ENCODE measurements at regions not wholly inside any gene's neighbourhood (a gene's known extent, or its start where the extent isn't known, plus 50 kb on each side); places are given as distances from the start of the nearest gene placed in this dataset.

- no peak overlapping the region for H3K9ac ChIP-seq (ENCODE audit: insufficient read depth in 1 of 2, low read length in 2 of 2)
- 95 to 98% methylated on average over 1 of the region's 1 CpG for WGBS, 2 donors
- TF ChIP-seq CTCF (IDR thresholded peaks at IDR 0.05; ENCODE audit: control extremely low read depth, extremely low read depth), result no peak
- no peaks in the 10 kb centered on the region for H3K27me3 ChIP-seq (ENCODE audit: control insufficient read depth in 3 of 3, insufficient read depth in 3 of 3, low read length in 2 of 3)
- H3K4me3 ChIP-seq, result no peak overlapping the region
- H3K9me3 ChIP-seq (ENCODE audit: control insufficient read depth in 4 of 4, insufficient read depth in 3 of 4, low read length in 3 of 4), result no peaks in the 10 kb centered on the region
- H3K27ac ChIP-seq (ENCODE audit: low read depth in 1 of 2, low read length in 1 of 2), result no peak overlapping the region
- H3K4me1 ChIP-seq (ENCODE audit: control insufficient read depth in 5 of 5, insufficient read depth in 5 of 5, low read length in 5 of 5), result peaks cover 0 to 14% (median 7%) of the 10 kb centered on the region in 5 donors
- no peak for ATAC-seq (ENCODE audit: insufficient read depth, low FRiP score)
- DNase-seq, result no peak
- no peaks in the 10 kb centered on the region for H3K36me3 ChIP-seq (ENCODE audit: control insufficient read depth in 4 of 4, insufficient read depth in 4 of 4, low read length in 4 of 4)
These were observed 110.9 kb upstream of the HDAC9 start for GRCh38 chr7:18384491-18385143.

GRCh38 chr7:18386607-18387006, 108.9 kb upstream of the HDAC9 start:
- H3K27me3 ChIP-seq (ENCODE audit: control insufficient read depth in 3 of 3, insufficient read depth in 3 of 3, low read length in 2 of 3), result no peaks in the 10 kb centered on the region
- peaks cover 6 to 21% (median 17%) of the 10 kb centered on the region in 5 donors for H3K4me1 ChIP-seq (ENCODE audit: control insufficient read depth in 5 of 5, insufficient read depth in 5 of 5, low read length in 5 of 5)
- H3K36me3 ChIP-seq (ENCODE audit: control insufficient read depth in 4 of 4, insufficient read depth in 4 of 4, low read length in 4 of 4), result no peaks in the 10 kb centered on the region
- no peak for ATAC-seq (ENCODE audit: insufficient read depth, low FRiP score)
- H3K4me3 ChIP-seq, result no peak overlapping the region
- TF ChIP-seq CTCF (IDR thresholded peaks at IDR 0.05; ENCODE audit: control extremely low read depth, extremely low read depth), result no peak
- H3K9me3 ChIP-seq (ENCODE audit: control insufficient read depth in 4 of 4, insufficient read depth in 3 of 4, low read length in 3 of 4), result no peaks in the 10 kb centered on the region
- no peak overlapping the region for H3K27ac ChIP-seq (ENCODE audit: low read depth in 1 of 2, low read length in 1 of 2)
- WGBS, 2 donors, result 87 to 94% methylated on average over 4 of the region's 4 CpGs
- no peak for DNase-seq
- no peak overlapping the region for H3K9ac ChIP-seq (ENCODE audit: insufficient read depth in 1 of 2, low read length in 2 of 2)

- no peak overlapping the region for H3K4me3 ChIP-seq
- peaks cover 6 to 21% (median 17%) of the 10 kb centered on the region in 5 donors for H3K4me1 ChIP-seq (ENCODE audit: control insufficient read depth in 5 of 5, insufficient read depth in 5 of 5, low read length in 5 of 5)
- no peaks in the 10 kb centered on the region for H3K36me3 ChIP-seq (ENCODE audit: control insufficient read depth in 4 of 4, insufficient read depth in 4 of 4, low read length in 4 of 4)
- no peak for TF ChIP-seq CTCF (IDR thresholded peaks at IDR 0.05; ENCODE audit: control extremely low read depth, extremely low read depth)
- no peak overlapping the region for H3K27ac ChIP-seq (ENCODE audit: low read depth in 1 of 2, low read length in 1 of 2)
- H3K9ac ChIP-seq (ENCODE audit: insufficient read depth in 1 of 2, low read length in 2 of 2), result no peak overlapping the region
- DNase-seq, result no peak
- no peak for ATAC-seq (ENCODE audit: insufficient read depth, low FRiP score)
- H3K27me3 ChIP-seq (ENCODE audit: control insufficient read depth in 3 of 3, insufficient read depth in 3 of 3, low read length in 2 of 3), result no peaks in the 10 kb centered on the region
- WGBS, 2 donors, result 38 to 68% methylated on average over 2 of the region's 2 CpGs
- H3K9me3 ChIP-seq (ENCODE audit: control insufficient read depth in 4 of 4, insufficient read depth in 3 of 4, low read length in 3 of 4), result no peaks in the 10 kb centered on the region
These were observed 108.3 kb upstream of the HDAC9 start for GRCh38 chr7:18387191-18387735.

Data from lung (tissue), 11 donors.